ENCODE measurements at regions not wholly inside any gene's neighbourhood (a gene's known extent, or its start where the extent isn't known, plus 50 kb on each side); places are given as distances from the start of the nearest gene placed in this dataset.
"Not testable (repeated sequence)": the region's sequence is repeated elsewhere in the genome, so short reads cannot be mapped to it uniquely, and the experiment has no call there.

DNA sequence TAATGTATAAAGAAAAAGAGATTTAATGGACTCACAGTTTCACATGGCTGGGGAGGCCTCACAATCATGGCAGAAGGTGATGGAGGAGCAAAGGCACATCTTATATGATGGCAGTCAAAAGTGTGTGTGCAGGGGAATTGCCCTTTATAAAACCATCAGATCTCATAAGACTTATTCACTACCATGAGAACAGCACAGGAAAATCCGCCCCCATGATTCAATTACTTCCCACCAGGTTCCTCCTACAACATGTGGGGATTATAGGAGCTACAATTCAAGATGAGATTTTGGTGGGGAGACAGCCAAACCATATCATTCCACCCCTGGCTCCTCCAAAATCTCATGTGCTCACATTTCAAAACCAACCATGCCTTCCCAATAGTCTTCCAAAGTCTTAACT is 82.5 kb upstream of the ANKRD1 start:
- TF ChIP-seq POLR2A (IDR thresholded peaks at IDR 0.05), result not testable (repeated sequence)
- TF ChIP-seq, protein P1, sequence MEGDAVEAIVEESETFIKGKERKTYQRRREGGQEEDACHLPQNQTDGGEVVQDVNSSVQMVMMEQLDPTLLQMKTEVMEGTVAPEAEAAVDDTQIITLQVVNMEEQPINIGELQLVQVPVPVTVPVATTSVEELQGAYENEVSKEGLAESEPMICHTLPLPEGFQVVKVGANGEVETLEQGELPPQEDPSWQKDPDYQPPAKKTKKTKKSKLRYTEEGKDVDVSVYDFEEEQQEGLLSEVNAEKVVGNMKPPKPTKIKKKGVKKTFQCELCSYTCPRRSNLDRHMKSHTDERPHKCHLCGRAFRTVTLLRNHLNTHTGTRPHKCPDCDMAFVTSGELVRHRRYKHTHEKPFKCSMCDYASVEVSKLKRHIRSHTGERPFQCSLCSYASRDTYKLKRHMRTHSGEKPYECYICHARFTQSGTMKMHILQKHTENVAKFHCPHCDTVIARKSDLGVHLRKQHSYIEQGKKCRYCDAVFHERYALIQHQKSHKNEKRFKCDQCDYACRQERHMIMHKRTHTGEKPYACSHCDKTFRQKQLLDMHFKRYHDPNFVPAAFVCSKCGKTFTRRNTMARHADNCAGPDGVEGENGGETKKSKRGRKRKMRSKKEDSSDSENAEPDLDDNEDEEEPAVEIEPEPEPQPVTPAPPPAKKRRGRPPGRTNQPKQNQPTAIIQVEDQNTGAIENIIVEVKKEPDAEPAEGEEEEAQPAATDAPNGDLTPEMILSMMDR (IDR thresholded peaks at IDR 0.05), result not testable (repeated sequence)
